ENCODE measurements at regions not wholly inside any gene's neighbourhood (a gene's known extent, or its start where the extent isn't known, plus 50 kb on each side); places are given as distances from the start of the nearest gene placed in this dataset.

DNA sequence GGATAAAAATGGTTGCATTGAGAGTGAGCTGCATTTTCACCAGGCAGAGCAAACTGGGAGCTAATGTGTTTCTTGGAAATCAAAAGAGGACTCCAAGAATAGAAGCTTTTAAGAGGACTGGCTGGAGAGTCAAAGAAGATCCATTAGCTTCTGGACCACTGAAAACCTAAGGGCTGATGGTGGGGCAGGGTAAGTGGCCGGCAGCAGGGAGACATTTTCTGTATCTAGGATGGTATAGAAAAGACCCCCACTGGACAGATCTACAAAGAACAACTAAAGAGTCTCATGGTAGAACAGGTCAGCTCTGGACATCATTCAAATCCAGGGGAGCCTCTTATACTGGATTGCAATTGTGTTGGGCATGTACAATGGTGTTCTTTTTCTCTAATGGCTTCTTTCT is 262.3 kb downstream of the PTGER3 start:
- no peak overlapping the region for H3K4me3 ChIP-seq (replicated peaks in 1 of 2; ENCODE audit: low read depth in 1 of 2, low read length in 2 of 2)
- ChIA-PET POLR2A (no interaction called here), RAD21 (ENCODE audit: low non-redundant PET in 1 of 2, low total read pairs in 2 of 2, uncharacterized antibody in 2 of 2, unreplicated experiment in 2 of 2) (no interaction called here), CTCF (no interaction called here)
- no peaks in the 10 kb centered on the region for H3K36me3 ChIP-seq (ENCODE audit: control insufficient read depth in 1 of 2, insufficient read depth in 2 of 2, low read length in 2 of 2)
- no peaks in the 10 kb centered on the region for H3K79me2 ChIP-seq (ENCODE audit: insufficient read depth, low read length)
- H3K9me3 ChIP-seq (ENCODE audit: control insufficient read depth in 1 of 2, insufficient read depth in 1 of 2, low read depth in 1 of 2, low read length in 2 of 2), result no peaks in the 10 kb centered on the region
- no peak overlapping the region for H3K4me2 ChIP-seq (ENCODE audit: low read length)
- no peak for ATAC-seq
- H3K9ac ChIP-seq (ENCODE audit: low read length), result no peak overlapping the region
- BruUV-seq (replicated peaks), result no TSS peak
- H3K27ac ChIP-seq (ENCODE audit: low read depth, low read length), result no peak overlapping the region
- H3K9me2 ChIP-seq (ENCODE audit: insufficient read depth), result no peaks in the 10 kb centered on the region
- peaks cover 8% of the 10 kb centered on the region for H3K27me3 ChIP-seq (ENCODE audit: insufficient read depth, low read length)
- no peak overlapping the region for H2AFZ ChIP-seq (ENCODE audit: low read depth, low read length, poor library complexity, severe bottlenecking)
- DNase-seq (ENCODE audit: low read depth, low spot score), result no peak
- H4K20me1 ChIP-seq (ENCODE audit: insufficient read depth), result no peaks in the 10 kb centered on the region
- no peaks in the 10 kb centered on the region for H3K4me1 ChIP-seq (ENCODE audit: control insufficient read depth in 1 of 2, insufficient read depth in 2 of 2, low read length in 2 of 2)
- no peak for TF ChIP-seq ZNF274 (IDR thresholded peaks at IDR 0.05; ENCODE audit: low read depth, low read length)
- TF ChIP-seq EZH2 (IDR thresholded peaks at IDR 0.05), result no peak
- TF ChIP-seq ZFX (IDR thresholded peaks at IDR 0.05), result no peak
- TF ChIP-seq, protein P1, sequence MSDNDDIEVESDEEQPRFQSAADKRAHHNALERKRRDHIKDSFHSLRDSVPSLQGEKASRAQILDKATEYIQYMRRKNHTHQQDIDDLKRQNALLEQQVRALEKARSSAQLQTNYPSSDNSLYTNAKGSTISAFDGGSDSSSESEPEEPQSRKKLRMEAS (IDR thresholded peaks at IDR 0.05), result no peak
- TF ChIP-seq ELF1 (IDR thresholded peaks at IDR 0.05; ENCODE audit: borderline replicate concordance, low read depth), result no peak
- no peak for TF ChIP-seq ZBTB33 (IDR thresholded peaks at IDR 0.05; ENCODE audit: extremely low read depth, insufficient replicate concordance, low read length)
- no peak for TF ChIP-seq CEBPB (IDR thresholded peaks at IDR 0.05; ENCODE audit: low read depth)
- no peak for TF ChIP-seq SIN3A (IDR thresholded peaks at IDR 0.05; ENCODE audit: low read depth)
- TF ChIP-seq RAD21 (IDR thresholded peaks at IDR 0.05; ENCODE audit: low read depth), result no peak
- no peak for TF ChIP-seq POLR2A (IDR thresholded peaks at IDR 0.05; ENCODE audit: borderline replicate concordance, extremely low read depth, insufficient read depth, insufficient read length)
- no peak for TF ChIP-seq YY1 (IDR thresholded peaks at IDR 0.05; ENCODE audit: extremely low read depth, insufficient replicate concordance, low read depth, low read length)
- TF ChIP-seq EGR1 (IDR thresholded peaks at IDR 0.05; ENCODE audit: low read depth), result no peak
- no peak for TF ChIP-seq SRF (IDR thresholded peaks at IDR 0.05; ENCODE audit: low read depth)
- no peak for TF ChIP-seq FOSL1 (IDR thresholded peaks at IDR 0.05; ENCODE audit: low read depth)
- no peak for TF ChIP-seq POLR2AphosphoS5 (IDR thresholded peaks at IDR 0.05; ENCODE audit: low read depth, low read length)
- no peak for TF ChIP-seq REST (IDR thresholded peaks at IDR 0.05; ENCODE audit: low read depth)
- no peak for TF ChIP-seq EZH2phosphoT487 (IDR thresholded peaks at IDR 0.05; ENCODE audit: borderline replicate concordance)
- TF ChIP-seq ATF3 (IDR thresholded peaks at IDR 0.05), result no peak
- intact Hi-C loops (cut with micrococcal nuclease), result no loop called here

Data from HCT116 (cell line).